Suprapubic skin (tissue), 4 donors: ENCODE measurements at regions not wholly inside any gene's neighbourhood (a gene's known extent, or its start where the extent isn't known, plus 50 kb on each side); places are given as distances from the start of the nearest gene placed in this dataset.

Experiments
- DNase-seq, 2 donors: peaks; one replicate each; pipeline ENCODE4 v3.0.0-alpha.2; 2019; ENCODE audit warnings: low spot score in 2 of 2
- H3K27ac ChIP-seq: fragments of 200-600 bp; sonication (generic); one replicate; pipeline ENCODE4 v1.5.1; 2019
- H3K27me3 ChIP-seq: fragments of 200-600 bp; sonication (generic); one replicate; pipeline ENCODE4 v1.5.1; 2019
- H3K36me3 ChIP-seq: fragments of 200-600 bp; sonication (generic); one replicate; pipeline ENCODE4 v1.5.1; 2019
- H3K4me1 ChIP-seq: fragments of 200-600 bp; sonication (generic); one replicate; pipeline ENCODE4 v1.5.1; 2019
- H3K4me3 ChIP-seq: fragments of 200-600 bp; sonication (generic); one replicate; pipeline ENCODE4 v1.5.1; 2019; ENCODE audit warnings: mild to moderate bottlenecking
- H3K9me3 ChIP-seq: fragments of 200-600 bp; sonication (generic); one replicate; pipeline ENCODE4 v1.5.1; 2019
- CTCF ChIP-seq, 2 donors: fragments of 200-600 bp in 1 of 2; fragments of 450-650 bp in 1 of 2; sonication (generic) in 1 of 2; IDR thresholded peaks; one replicate each; pipeline ENCODE4 v1.5.1; 2016 to 2019; ENCODE audit warnings: antibody characterized with exemption in 2 of 2, mild to moderate bottlenecking in 1 of 2, moderate library complexity in 1 of 2
- EP300 ChIP-seq: sonication (generic); formaldehyde crosslinking; IDR thresholded peaks from one replicate; pipeline ENCODE4 v1.6.1; 2017; ENCODE audit warnings: antibody characterized with exemption
- POLR2A ChIP-seq, 2 donors: fragments of 450-650 bp; IDR thresholded peaks; one replicate each; pipeline ENCODE4 v1.6.1; 2017; ENCODE audit warnings: antibody characterized with exemption in 2 of 2, mild to moderate bottlenecking in 2 of 2, moderate library complexity in 2 of 2
- POLR2AphosphoS5 ChIP-seq, 3 donors: sonication (generic); formaldehyde crosslinking; IDR thresholded peaks; one replicate each; pipeline ENCODE4 v1.6.1; 2017; ENCODE audit warnings: antibody characterized with exemption in 3 of 3
- WGBS: methylation state at CpG from one replicate; pipeline ENCODE4 v1.1.5; 2018; 5-methylcytosine and 5-hydroxymethylcytosine counted together

DNA sequence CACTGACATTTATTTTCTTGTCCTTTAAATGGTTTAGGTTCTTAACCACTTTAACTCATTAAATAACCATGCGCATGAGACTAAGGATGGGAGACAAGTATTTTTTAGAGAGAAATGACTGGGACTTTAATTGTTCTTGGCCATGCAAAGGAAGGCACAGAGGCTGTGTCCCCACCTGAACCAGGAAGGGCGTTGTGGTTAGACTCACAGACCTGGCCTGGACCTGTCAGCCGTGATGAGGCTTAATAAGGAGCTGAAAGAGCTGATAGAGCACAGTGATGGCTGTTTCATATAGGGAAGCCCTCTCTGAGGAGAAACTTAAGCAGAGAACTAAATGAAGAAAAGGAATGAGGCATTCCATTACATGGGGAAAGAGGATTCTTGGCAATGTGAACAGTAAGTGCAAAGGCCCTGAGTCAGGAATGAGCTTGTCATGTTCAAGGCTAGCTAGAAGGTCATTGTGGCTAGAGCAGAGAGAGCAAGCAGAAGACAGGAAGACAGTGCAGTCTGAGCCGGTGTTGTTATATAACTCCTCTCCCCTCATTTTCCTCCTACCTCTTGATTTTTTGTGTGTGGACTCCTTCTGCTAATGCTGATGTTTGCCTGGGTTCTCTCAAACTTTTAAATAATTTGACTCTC lies 74.4 kb upstream of the ANO4 start:
- Histone ChIP-seq H3K9me3 (no peaks in the 10 kb centered on the region), H3K4me3 (no peak overlapping the region), H3K27me3 (peaks cover 50% of the 10 kb centered on the region), H3K36me3 (no peaks in the 10 kb centered on the region), H3K4me1 (peaks cover 13% of the 10 kb centered on the region), H3K27ac (no peak overlapping the region)
- DNase-seq = no peak
- TF ChIP-seq POLR2AphosphoS5 (IDR thresholded peaks at IDR 0.05) (no peak), POLR2A (IDR thresholded peaks at IDR 0.05) (no peak), EP300 (no peak), CTCF (IDR thresholded peaks at IDR 0.05) (no peak)
- 82% methylated on average over 4 of the region's 4 CpGs for WGBS

DNA sequence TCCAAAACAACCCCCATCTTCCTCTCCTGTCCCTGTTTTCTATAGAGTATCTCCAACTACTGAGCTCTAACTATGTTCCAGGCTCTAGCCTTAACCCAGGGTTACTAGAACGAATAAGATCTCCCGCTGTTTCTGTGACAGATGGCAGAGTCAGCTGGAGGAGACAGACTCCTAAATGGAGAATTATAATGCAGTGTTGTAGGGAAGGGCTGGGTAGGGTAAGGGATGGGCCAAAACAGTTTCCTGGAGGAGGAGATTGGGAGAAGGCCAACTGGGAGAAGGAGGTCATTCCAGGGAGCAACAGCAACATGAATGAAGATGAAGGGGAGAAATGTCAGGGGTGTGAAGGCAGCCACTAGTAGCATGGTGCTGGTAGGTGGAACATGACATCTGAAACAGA lies 73.4 kb upstream of the ANO4 start:
- H3K9me3 ChIP-seq = no peaks in the 10 kb centered on the region
- 79% methylated on average over 2 of the region's 2 CpGs for WGBS
- no peak for DNase-seq
- no peak overlapping the region for H3K4me3 ChIP-seq
- H3K27ac ChIP-seq = no peak overlapping the region
- TF ChIP-seq EP300 (no peak), POLR2AphosphoS5 (IDR thresholded peaks at IDR 0.05) (no peak), POLR2A (IDR thresholded peaks at IDR 0.05) (no peak), CTCF (IDR thresholded peaks at IDR 0.05) (no peak)
- peaks cover 40% of the 10 kb centered on the region for H3K27me3 ChIP-seq
- peaks cover 13% of the 10 kb centered on the region for H3K4me1 ChIP-seq
- H3K36me3 ChIP-seq = no peaks in the 10 kb centered on the region

- no peak for DNase-seq
- H3K4me3 ChIP-seq = no peak overlapping the region
- 62% methylated on average over 3 of the region's 3 CpGs for WGBS
- H3K27ac ChIP-seq = no peak overlapping the region
- H3K4me1 ChIP-seq = no peaks in the 10 kb centered on the region
- no peaks in the 10 kb centered on the region for H3K9me3 ChIP-seq
- TF ChIP-seq POLR2A (IDR thresholded peaks at IDR 0.05) = no peak
- no peak for TF ChIP-seq EP300
- TF ChIP-seq POLR2AphosphoS5 (IDR thresholded peaks at IDR 0.05) = no peak
- TF ChIP-seq CTCF (IDR thresholded peaks at IDR 0.05) = no peak
- H3K27me3 ChIP-seq = peaks cover 12% of the 10 kb centered on the region
- no peaks in the 10 kb centered on the region for H3K36me3 ChIP-seq
Measured at GRCh38 chr12:100724071-100724470, 70.5 kb upstream of the ANO4 start.

- no peak overlapping the region for H3K27ac ChIP-seq
- no peak overlapping the region for H3K4me3 ChIP-seq
- no peaks in the 10 kb centered on the region for H3K4me1 ChIP-seq
- H3K36me3 ChIP-seq = no peaks in the 10 kb centered on the region
- H3K9me3 ChIP-seq = no peaks in the 10 kb centered on the region
- H3K27me3 ChIP-seq = peaks cover 27% of the 10 kb centered on the region
- TF ChIP-seq POLR2A (IDR thresholded peaks at IDR 0.05) (no peak), CTCF (IDR thresholded peaks at IDR 0.05) (peak; percentile 14 to 32), EP300 (no peak), POLR2AphosphoS5 (IDR thresholded peaks at IDR 0.05) (no peak)
- no peak for DNase-seq
- WGBS = 46% methylated on average over 5 of the region's 5 CpGs
Measured at GRCh38 chr12:100733817-100734593, 60.6 kb upstream of the ANO4 start.

GRCh38 chr12:100737168-100737567 lies 57.4 kb upstream of the ANO4 start:
- Histone ChIP-seq H3K27ac (no peak overlapping the region), H3K27me3 (peaks cover 21% of the 10 kb centered on the region), H3K9me3 (no peaks in the 10 kb centered on the region), H3K36me3 (no peaks in the 10 kb centered on the region), H3K4me1 (no peaks in the 10 kb centered on the region), H3K4me3 (no peak overlapping the region)
- TF ChIP-seq POLR2AphosphoS5 (IDR thresholded peaks at IDR 0.05) = no peak
- no peak for DNase-seq
- 68% methylated on average over 2 of the region's 2 CpGs for WGBS
